Fibroblast of skin of abdomen (primary cell): ENCODE measurements at regions not wholly inside any gene's neighbourhood (a gene's known extent, or its start where the extent isn't known, plus 50 kb on each side); places are given as distances from the start of the nearest gene placed in this dataset.
"Not testable (repeated sequence)": the region's sequence is repeated elsewhere in the genome, so short reads cannot be mapped to it uniquely, and the experiment has no call there.

Source experiments
- DNase-seq: peaks from one replicate; pipeline ENCODE4 v3.0.0-alpha.2; 2013

DNA sequence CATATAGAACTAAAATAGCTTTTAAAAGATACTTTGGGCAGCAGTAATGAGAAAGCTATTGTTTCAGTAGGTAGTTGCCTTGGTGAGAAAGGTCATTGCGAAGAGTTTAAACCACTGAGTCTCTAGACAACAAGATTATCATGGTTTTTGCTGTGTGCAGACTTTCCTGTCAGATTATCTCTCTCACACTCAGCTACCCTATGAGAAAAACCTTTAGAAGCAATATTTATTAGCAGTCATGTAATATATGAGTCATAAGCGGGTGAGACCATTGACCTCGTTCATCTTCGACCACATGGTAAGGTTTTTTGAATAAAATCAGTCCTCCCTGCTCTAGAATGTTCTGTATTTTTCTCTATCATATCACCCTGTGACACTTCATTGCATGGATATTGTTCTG is 59.9 kb downstream of the GPR65 start:
- DNase-seq = no peak

DNA sequence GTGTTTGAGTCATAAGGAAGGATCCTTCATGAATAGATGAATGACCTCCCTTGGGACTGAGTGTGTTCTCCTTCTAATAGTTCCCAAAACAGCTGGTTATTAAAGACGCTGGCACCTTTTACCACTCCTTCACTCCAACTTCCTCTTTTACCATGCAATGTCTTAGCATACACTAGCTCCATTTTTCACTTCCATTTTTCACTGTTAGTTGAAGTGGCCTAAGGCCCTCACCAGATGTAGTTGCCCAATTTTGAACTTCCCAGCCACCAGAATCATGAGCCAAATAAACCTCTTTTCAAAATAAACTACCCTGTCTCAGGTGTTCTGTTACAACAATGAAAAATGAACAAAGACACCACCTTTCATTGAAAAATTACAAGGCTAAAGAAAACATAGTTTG is 64.7 kb downstream of the GPR65 start:
- no peak for DNase-seq

DNA sequence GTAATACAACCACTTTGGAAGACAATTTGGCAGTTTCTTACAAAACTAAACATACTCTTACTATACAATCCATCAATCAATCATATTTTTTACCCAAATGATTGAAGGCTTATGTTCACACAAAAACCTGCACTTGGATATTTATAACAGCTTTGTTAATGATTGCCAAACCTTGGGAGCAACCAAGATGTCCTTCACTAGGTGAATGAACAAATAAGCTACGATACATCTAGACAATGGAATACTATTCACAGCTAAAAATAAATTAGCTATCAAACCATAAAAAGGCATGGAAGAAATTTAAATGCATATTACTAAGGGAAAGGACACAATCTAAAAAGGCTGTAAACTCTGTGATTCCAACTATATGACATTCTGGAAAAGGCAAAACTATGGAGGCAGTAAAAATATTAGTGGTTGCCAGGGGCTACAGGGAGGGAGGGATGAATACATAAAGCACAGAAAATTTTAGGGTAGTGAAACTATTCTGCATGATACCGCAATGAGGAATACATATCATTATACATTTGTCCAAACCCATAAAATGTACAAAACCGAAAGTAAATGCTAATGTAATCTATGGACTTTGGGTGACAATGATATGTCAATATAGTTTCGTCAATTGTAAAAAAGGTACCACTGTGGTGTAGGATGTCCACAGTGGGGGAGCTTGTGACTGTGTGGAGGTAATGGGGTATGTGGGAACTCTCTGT is 70.5 kb downstream of the GPR65 start:
- no peak for DNase-seq

GRCh38 chr14:88078525-88078924 is 73.6 kb downstream of the GPR65 start:
- no peak for DNase-seq

GRCh38 chr14:88079624-88080023 is 74.7 kb downstream of the GPR65 start:
- DNase-seq = no peak

GRCh38 chr14:88085736-88086135 is 80.8 kb downstream of the GPR65 start:
- DNase-seq = no peak

- DNase-seq = no peak
These were observed 84.5 kb downstream of the GPR65 start for GRCh38 chr14:88089445-88089844.

- DNase-seq = no peak
These were observed 87.6 kb downstream of the GPR65 start for GRCh38 chr14:88092529-88092928.

- no peak for DNase-seq
These were observed 90.9 kb downstream of the GPR65 start for GRCh38 chr14:88095791-88096190.

- no peak for DNase-seq
These were observed 93.2 kb downstream of the GPR65 start for GRCh38 chr14:88098163-88098562.

DNA sequence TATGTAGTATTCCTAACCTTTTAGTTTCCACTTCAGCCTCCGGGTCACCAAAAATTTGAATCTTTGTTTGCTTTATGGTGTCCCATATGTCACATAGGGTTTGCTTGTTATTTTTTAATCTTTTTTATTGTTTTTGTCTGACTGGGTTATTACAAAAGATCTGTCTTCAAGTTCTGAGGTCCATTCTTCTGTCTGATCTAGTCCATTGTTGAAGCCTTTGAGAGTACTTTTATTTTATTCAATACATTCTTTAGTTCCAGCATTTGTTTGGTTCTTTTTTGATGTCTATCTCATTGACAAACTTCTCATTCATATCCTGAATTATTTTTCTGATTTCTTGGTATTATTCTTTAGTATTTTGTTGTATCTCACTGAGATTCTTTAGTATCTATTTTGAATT is 99.8 kb downstream of the GPR65 start:
- DNase-seq = no peak

- no peak for DNase-seq
These were observed 101.4 kb downstream of the GPR65 start for GRCh38 chr14:88106377-88106776.

DNA sequence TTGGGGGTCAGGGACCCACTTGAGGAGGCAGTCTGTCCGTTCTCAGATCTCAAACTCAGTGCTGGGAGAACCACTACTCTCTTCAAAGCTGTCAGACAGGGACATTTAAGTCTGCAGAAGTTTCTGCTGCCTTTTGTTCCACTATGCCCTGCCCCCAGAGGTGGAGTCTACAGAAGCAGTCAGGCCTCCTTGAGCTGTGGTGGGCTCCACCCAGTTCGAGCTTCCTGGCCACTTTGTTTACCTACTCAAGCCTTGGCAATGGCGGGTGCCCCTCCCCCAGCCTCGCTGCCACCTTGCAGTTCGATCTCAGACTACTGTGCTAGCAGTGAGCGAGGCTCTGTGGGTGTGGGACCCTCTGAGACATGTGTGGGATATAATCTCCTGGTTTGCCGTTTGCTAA is 122.7 kb downstream of the GPR65 start:
- not testable (repeated sequence) for DNase-seq

DNA sequence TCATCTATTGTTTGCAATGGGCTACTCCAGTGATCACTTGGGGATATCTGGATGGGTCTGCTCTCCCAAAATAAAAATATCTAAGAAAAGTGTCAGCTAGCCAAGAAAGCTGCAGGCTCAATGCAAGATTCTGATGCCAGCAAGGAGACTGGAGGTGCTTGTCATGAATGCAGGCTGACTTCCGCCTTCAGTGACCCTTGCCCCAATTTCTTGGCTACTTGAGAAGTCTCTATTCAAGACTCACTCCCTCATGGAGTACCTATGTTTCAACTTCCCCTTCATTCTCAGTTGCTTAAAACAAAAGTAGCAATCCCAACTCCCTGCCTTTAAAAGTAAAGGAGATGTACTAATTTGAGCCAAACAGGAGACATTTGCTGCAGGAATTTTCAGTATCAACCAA is 123.9 kb downstream of the GPR65 start:
- no peak for DNase-seq

- DNase-seq = peak; percentile 90
These were observed 124.5 kb downstream of the GPR65 start for GRCh38 chr14:88129306-88130056.

DNA sequence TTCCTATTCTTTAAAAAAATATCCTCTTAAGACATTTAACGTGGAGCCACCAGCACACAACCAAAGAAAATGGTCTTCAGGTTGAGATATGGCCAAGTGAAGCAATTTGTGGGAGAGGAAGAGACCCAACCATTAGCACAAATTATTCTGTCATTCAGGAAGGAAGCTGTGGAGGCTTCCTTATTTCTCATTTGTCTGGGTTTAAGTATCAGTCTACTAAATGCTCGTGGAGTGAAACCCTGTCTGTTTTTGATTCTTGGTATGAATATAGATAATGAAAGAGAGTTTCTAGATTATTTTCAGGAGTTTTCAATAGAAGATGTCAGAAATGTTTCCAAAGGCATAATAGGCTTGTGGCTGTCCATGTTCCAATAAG is 125.1 kb downstream of the GPR65 start:
- no peak for DNase-seq
